Esophagus muscularis mucosa (tissue), 4 donors: ENCODE measurements at regions not wholly inside any gene's neighbourhood (a gene's known extent, or its start where the extent isn't known, plus 50 kb on each side); places are given as distances from the start of the nearest gene placed in this dataset.
A peak's percentile ranks its signal among the peaks of the same experiment; 100 is the strongest.

Source experiments
- DNase-seq: peaks from one replicate; pipeline ENCODE4 v3.0.0-alpha.2; 2017; ENCODE audit errors: extremely low spot score
- H3K27ac ChIP-seq, 4 donors: fragments of 200-600 bp; sonication (generic); replicated peaks in 1 of 4; 1 replicate in 3 of 4; 2 replicates in 1 of 4; pipeline ENCODE4 v1.5.1; 2016 to 2019; ENCODE audit warnings: mild to moderate bottlenecking in 1 of 4
- H3K27me3 ChIP-seq, 4 donors: fragments of 200-600 bp; sonication (generic); one replicate each; pipeline versions ENCODE4 v1.5.1 to v1.6.0; 2016 to 2019
- H3K36me3 ChIP-seq, 4 donors: fragments of 200-600 bp; sonication (generic); one replicate each; pipeline ENCODE4 v1.5.1; 2016 to 2019
- H3K4me1 ChIP-seq, 4 donors: fragments of 200-600 bp; sonication (generic); one replicate each; pipeline ENCODE4 v1.5.1; 2016 to 2019
- H3K4me3 ChIP-seq, 4 donors: fragments of 200-600 bp; sonication (generic); 1 replicate in 2 of 4; 2 replicates in 2 of 4; pipeline ENCODE4 v1.5.1; 2016 to 2019; ENCODE audit warnings: mild to moderate bottlenecking in 4 of 4, moderate library complexity in 1 of 4
- H3K9me3 ChIP-seq, 4 donors: fragments of 200-600 bp; sonication (generic); 1 replicate in 3 of 4; 2 replicates in 1 of 4; pipeline ENCODE4 v1.5.1; 2016 to 2019
- CTCF ChIP-seq, 3 experiments: fragments of 200-600 bp in 2 of 3; fragments of 450-650 bp in 1 of 3; sonication (generic) in 2 of 3; IDR thresholded peaks; one replicate each; pipeline ENCODE4 v1.5.1; 2017 to 2019; ENCODE audit warnings: antibody characterized with exemption in 3 of 3, mild to moderate bottlenecking in 2 of 3, moderate library complexity in 1 of 3
- EP300 ChIP-seq: sonication (generic); formaldehyde crosslinking; IDR thresholded peaks from one replicate; pipeline ENCODE4 v1.6.1; 2017; ENCODE audit warnings: antibody characterized with exemption
- POLR2A ChIP-seq: fragments of 450-650 bp; IDR thresholded peaks from one replicate; pipeline ENCODE4 v1.6.1; 2017; ENCODE audit warnings: antibody characterized with exemption, moderate library complexity, mild to moderate bottlenecking, low read depth
- POLR2AphosphoS5 ChIP-seq, 2 donors: sonication (generic); formaldehyde crosslinking; IDR thresholded peaks; one replicate each; pipeline ENCODE4 v1.6.1; 2017; ENCODE audit warnings: antibody characterized with exemption in 2 of 2
- WGBS: methylation state at CpG from one replicate; pipeline ENCODE4 v1.1.5; 2018; 5-methylcytosine and 5-hydroxymethylcytosine counted together
- intact Hi-C: fragments of 100-400 bp; cut with DNase I; formaldehyde crosslinking; loops from one replicate; pipeline ENCODE4 v1.15.1; 2023

GRCh38 chr5:113804264-113804663 lies 290.8 kb downstream of the YTHDC2 start:
- TF ChIP-seq POLR2A: no peak
- no peak for TF ChIP-seq POLR2AphosphoS5 (IDR thresholded peaks at IDR 0.05)
- no peak for TF ChIP-seq EP300
- no peak for TF ChIP-seq CTCF (IDR thresholded peaks at IDR 0.05)
- peaks cover 15 to 36% (median 33%) of the 10 kb centered on the region in 4 donors for H3K4me1 ChIP-seq
- no peak for DNase-seq
- no peaks in the 10 kb centered on the region for H3K36me3 ChIP-seq
- H3K27ac ChIP-seq: no peak overlapping the region
- WGBS: 72% methylated on average over 4 of the region's 4 CpGs
- H3K4me3 ChIP-seq: no peak overlapping the region
- no peaks in the 10 kb centered on the region for H3K9me3 ChIP-seq
- intact Hi-C loops: loop anchor here (10.0 kb wide), 1 partner anchor 251 kb away; no protein-coding TSS in a partner anchor
- H3K27me3 ChIP-seq: no peaks in the 10 kb centered on the region

DNA sequence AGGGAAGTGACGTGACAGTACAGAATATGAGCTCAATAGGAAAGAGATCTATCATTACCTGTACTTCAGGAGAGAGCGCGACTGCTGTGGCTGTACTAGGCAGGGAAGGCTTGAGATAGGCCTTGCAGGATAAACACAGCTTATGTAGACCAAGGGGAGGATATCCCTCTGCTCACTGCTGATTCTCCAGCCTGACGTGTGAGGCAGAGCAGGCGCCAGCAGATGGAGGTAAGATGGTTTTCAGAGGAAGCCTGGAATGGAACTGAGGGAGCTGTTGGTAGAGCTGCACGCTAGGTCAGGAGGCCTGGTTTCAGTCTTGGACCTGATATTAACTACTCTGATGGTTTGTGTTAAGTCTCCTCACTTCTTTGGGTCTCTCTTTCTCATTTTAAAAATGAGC lies 291.4 kb downstream of the YTHDC2 start:
- DNase-seq: no peak
- 85% methylated on average over 6 of the region's 6 CpGs for WGBS
- H3K4me3 ChIP-seq: no peak overlapping the region
- H3K4me1 ChIP-seq: peaks cover 15 to 42% (median 37%) of the 10 kb centered on the region in 4 donors
- no peaks in the 10 kb centered on the region for H3K27me3 ChIP-seq
- no peaks in the 10 kb centered on the region for H3K9me3 ChIP-seq
- no peaks in the 10 kb centered on the region for H3K36me3 ChIP-seq
- H3K27ac ChIP-seq: no peak overlapping the region
- TF ChIP-seq CTCF (IDR thresholded peaks at IDR 0.05) (no peak), POLR2A (no peak), POLR2AphosphoS5 (IDR thresholded peaks at IDR 0.05) (no peak), EP300 (no peak)
- intact Hi-C loops: loop anchor here (10.0 kb wide), 1 partner anchor 250 kb away; no protein-coding TSS in a partner anchor

GRCh38 chr5:113806250-113806649 lies 292.8 kb downstream of the YTHDC2 start:
- Histone ChIP-seq H3K27me3 (no peaks in the 10 kb centered on the region), H3K36me3 (no peaks in the 10 kb centered on the region), H3K4me1 (peaks cover 15 to 42% (median 37%) of the 10 kb centered on the region in 4 donors), H3K27ac (peak overlapping the region; percentile 77 to 81 (median 78)), H3K4me3 (peak overlapping the region; percentile 11 to 32 (median 27)), H3K9me3 (no peaks in the 10 kb centered on the region)
- TF ChIP-seq POLR2A (no peak), CTCF (IDR thresholded peaks at IDR 0.05) (peak; percentile 45 to 67 (median 54))
- intact Hi-C loops: loop anchor here (10.0 kb wide), 1 partner anchor 249 kb away; no protein-coding TSS in a partner anchor
- no peak for DNase-seq
- 9% methylated on average over 3 of the region's 3 CpGs for WGBS

DNA sequence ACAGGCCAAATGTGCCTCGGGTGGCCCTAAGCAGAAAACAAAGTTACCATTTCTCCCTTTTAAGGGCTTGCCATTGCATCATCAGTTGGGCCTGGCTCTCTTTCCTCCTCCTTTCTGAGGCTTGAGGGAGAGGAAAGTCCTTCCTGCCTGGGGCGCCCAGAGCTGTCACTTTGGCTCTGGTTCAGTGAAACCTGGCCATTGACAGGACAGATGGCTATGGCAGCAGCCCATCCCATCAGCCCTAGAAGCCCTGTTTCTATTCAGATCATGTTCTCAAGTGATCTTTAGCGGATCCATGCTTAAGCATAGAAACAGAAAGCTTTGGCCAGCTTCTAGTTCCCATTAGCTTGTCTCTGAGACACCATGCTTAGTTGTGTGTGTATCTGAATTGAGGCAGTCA lies 293.4 kb downstream of the YTHDC2 start:
- H3K4me1 ChIP-seq: peaks cover 15 to 42% (median 37%) of the 10 kb centered on the region in 4 donors
- H3K9me3 ChIP-seq: no peaks in the 10 kb centered on the region
- H3K36me3 ChIP-seq: no peaks in the 10 kb centered on the region
- 36% methylated on average over 3 of the region's 3 CpGs for WGBS
- H3K27me3 ChIP-seq: no peaks in the 10 kb centered on the region
- intact Hi-C loops: loop anchor here (10.0 kb wide), 1 partner anchor 248 kb away; no protein-coding TSS in a partner anchor
- H3K4me3 ChIP-seq: peak overlapping the region in 3 of 4 donors; percentile 16 to 27 (median 27)
- H3K27ac ChIP-seq: peak overlapping the region; percentile 77 to 81 (median 78)
- TF ChIP-seq POLR2AphosphoS5 (IDR thresholded peaks at IDR 0.05) (peak in 1 of 2 donors; percentile 26), EP300 (no peak)
- DNase-seq: no peak

- peak overlapping the region in 3 of 4 donors; percentile 23 to 27 (median 27) for H3K4me3 ChIP-seq
- TF ChIP-seq EP300 (no peak), POLR2AphosphoS5 (IDR thresholded peaks at IDR 0.05) (no peak)
- no peaks in the 10 kb centered on the region for H3K27me3 ChIP-seq
- no peaks in the 10 kb centered on the region for H3K9me3 ChIP-seq
- intact Hi-C loops: loop anchor here (10.0 kb wide), 1 partner anchor 247 kb away; no protein-coding TSS in a partner anchor
- no peak for DNase-seq
- WGBS: 21% methylated on average over 7 of the region's 7 CpGs
- H3K4me1 ChIP-seq: peaks cover 15 to 42% (median 37%) of the 10 kb centered on the region in 4 donors
- no peaks in the 10 kb centered on the region for H3K36me3 ChIP-seq
- H3K27ac ChIP-seq: peak overlapping the region; percentile 77 to 81 (median 78)
Observed at GRCh38 chr5:113807427-113807991, 294.0 kb downstream of the YTHDC2 start.
